Stomach (tissue), 8 donors: ENCODE measurements at regions not wholly inside any gene's neighbourhood (a gene's known extent, or its start where the extent isn't known, plus 50 kb on each side); places are given as distances from the start of the nearest gene placed in this dataset.

Source experiments
- DNase-seq, 2 donors: peaks; one replicate each; pipeline versions ENCODE4 v3.0.0 to v3.0.0-alpha.2; 2013 to 2019
- H3K27ac ChIP-seq, 5 donors: fragments of 200-600 bp in 4 of 5; sonication (generic) in 4 of 5; one replicate each; pipeline ENCODE4 v1.5.1; 2013 to 2019; ENCODE audit warnings: mild to moderate bottlenecking in 1 of 5, moderate library complexity in 1 of 5
- H3K27me3 ChIP-seq, 3 donors: fragments of 200-600 bp; sonication (generic); one replicate each; pipeline ENCODE4 v1.5.1; 2017 to 2019; ENCODE audit warnings: mixed run types in 1 of 3
- H3K36me3 ChIP-seq, 4 donors: fragments of 200-600 bp; sonication (generic); 1 replicate in 3 of 4; 2 replicates in 1 of 4; pipeline ENCODE4 v1.5.1; 2016 to 2019
- H3K4me1 ChIP-seq, 4 donors: fragments of 200-600 bp; sonication (generic); one replicate each; pipeline ENCODE4 v1.5.1; 2016 to 2019
- H3K4me3 ChIP-seq, 4 donors: fragments of 200-600 bp; sonication (generic) in 3 of 4; one replicate each; pipeline ENCODE4 v1.5.1; 2016 to 2019; ENCODE audit warnings: mild to moderate bottlenecking in 1 of 4
- H3K9me3 ChIP-seq, 4 donors: fragments of 200-600 bp; sonication (generic); one replicate each; pipeline ENCODE4 v1.5.1; 2016 to 2019
- CTCF ChIP-seq, 7 experiments: fragments of 450-650 bp in 4 of 7; fragments of 200-600 bp in 3 of 7; sonication (generic) in 3 of 7; IDR thresholded peaks; one replicate each; pipeline ENCODE4 v1.5.1; 2016 to 2019; ENCODE audit warnings: antibody characterized with exemption in 7 of 7, control low read depth in 2 of 7, mild to moderate bottlenecking in 1 of 7
- EP300 ChIP-seq: sonication (generic); formaldehyde crosslinking; IDR thresholded peaks from one replicate; pipeline ENCODE4 v1.6.1; 2017; ENCODE audit warnings: antibody characterized with exemption
- POLR2A ChIP-seq, 4 donors: fragments of 450-650 bp; IDR thresholded peaks; one replicate each; pipeline ENCODE4 v1.6.1; 2016; ENCODE audit warnings: antibody characterized with exemption in 4 of 4, control low read depth in 2 of 4, mild to moderate bottlenecking in 1 of 4, moderate library complexity in 1 of 4
- POLR2AphosphoS5 ChIP-seq, 3 donors: sonication (generic); formaldehyde crosslinking; IDR thresholded peaks; one replicate each; pipeline ENCODE4 v1.6.1; 2016; ENCODE audit warnings: antibody characterized with exemption in 3 of 3
- WGBS, 5 donors: extraction: QIAGEN DNeasy Blood & Tissue Kit in 3 of 5; methylation state at CpG; one replicate each; pipeline versions ENCODE4 v1.1.5 to v1.1.7; 2013 to 2018; 5-methylcytosine and 5-hydroxymethylcytosine counted together
- intact Hi-C: fragments of 100-400 bp; cut with DNase I; formaldehyde crosslinking; loops from one replicate; pipeline ENCODE4 v1.15.1; 2023; ENCODE audit warnings: low total_unique reads
- donor health status: healthy with polysubstance abuse.
- donor health status: Bipolar disorder and iron deficiency.
- donor health status: healthy.

- Histone ChIP-seq H3K27me3 (no peaks in the 10 kb centered on the region), H3K36me3 (no peaks in the 10 kb centered on the region), H3K4me3 (no peak overlapping the region), H3K9me3 (peaks cover 0 to 6% (median 0%) of the 10 kb centered on the region in 4 donors), H3K4me1 (no peaks in the 10 kb centered on the region), H3K27ac (no peak overlapping the region)
- intact Hi-C loops, result no loop called here
- DNase-seq, result no peak
- 82 to 98% (median 93%) methylated on average over 1 of the region's 1 CpG for WGBS, 5 donors
- TF ChIP-seq POLR2A (IDR thresholded peaks at IDR 0.05) (no peak), EP300 (no peak), CTCF (IDR thresholded peaks at IDR 0.05) (no peak), POLR2AphosphoS5 (IDR thresholded peaks at IDR 0.05) (no peak)
These were observed 518.3 kb upstream of the PIK3C3 start for GRCh38 chr18:41436772-41437171.

- DNase-seq, result no peak
- no peak for TF ChIP-seq POLR2AphosphoS5 (IDR thresholded peaks at IDR 0.05)
- no peak for TF ChIP-seq EP300
- TF ChIP-seq POLR2A (IDR thresholded peaks at IDR 0.05), result no peak
- TF ChIP-seq CTCF (IDR thresholded peaks at IDR 0.05), result no peak
- Histone ChIP-seq H3K4me1 (no peaks in the 10 kb centered on the region), H3K9me3 (no peaks in the 10 kb centered on the region), H3K36me3 (no peaks in the 10 kb centered on the region), H3K4me3 (no peak overlapping the region), H3K27me3 (no peaks in the 10 kb centered on the region), H3K27ac (no peak overlapping the region)
- WGBS, 5 donors, result 85 to 97% (median 95%) methylated on average over 3 of the region's 3 CpGs
- intact Hi-C loops, result no loop called here
These were observed 536.4 kb upstream of the PIK3C3 start for GRCh38 chr18:41418598-41418997.

- no peak for TF ChIP-seq CTCF (IDR thresholded peaks at IDR 0.05)
- TF ChIP-seq POLR2A (IDR thresholded peaks at IDR 0.05), result no peak
- no peak for TF ChIP-seq POLR2AphosphoS5 (IDR thresholded peaks at IDR 0.05)
- no peak for TF ChIP-seq EP300
- intact Hi-C loops, result no loop called here
- no peaks in the 10 kb centered on the region for H3K27me3 ChIP-seq
- no peaks in the 10 kb centered on the region for H3K9me3 ChIP-seq
- 67 to 88% (median 82%) methylated on average over 4 of the region's 4 CpGs for WGBS, 5 donors
- no peaks in the 10 kb centered on the region for H3K36me3 ChIP-seq
- H3K4me3 ChIP-seq, result no peak overlapping the region
- H3K4me1 ChIP-seq, result no peaks in the 10 kb centered on the region
- H3K27ac ChIP-seq, result no peak overlapping the region
- DNase-seq, result no peak
These were observed 539.0 kb upstream of the PIK3C3 start for GRCh38 chr18:41416044-41416443.

- H3K9me3 ChIP-seq, result no peaks in the 10 kb centered on the region
- no peaks in the 10 kb centered on the region for H3K36me3 ChIP-seq
- TF ChIP-seq CTCF (IDR thresholded peaks at IDR 0.05) (no peak), POLR2AphosphoS5 (IDR thresholded peaks at IDR 0.05) (no peak), POLR2A (IDR thresholded peaks at IDR 0.05) (no peak), EP300 (no peak)
- H3K27ac ChIP-seq, result no peak overlapping the region
- intact Hi-C loops, result no loop called here
- no peak for DNase-seq
- no peaks in the 10 kb centered on the region for H3K4me1 ChIP-seq
- no peak overlapping the region for H3K4me3 ChIP-seq
- no peaks in the 10 kb centered on the region for H3K27me3 ChIP-seq
These were observed 545.0 kb upstream of the PIK3C3 start for GRCh38 chr18:41410006-41410405.
